NCI-H82 (cell line): ENCODE measurements at regions not wholly inside any gene's neighbourhood (a gene's known extent, or its start where the extent isn't known, plus 50 kb on each side); places are given as distances from the start of the nearest gene placed in this dataset.

Experiments used
- DNase-seq: peaks from one replicate; lab custom pipeline; 2025; lab: John Stamatoyannopoulos, UW

DNA sequence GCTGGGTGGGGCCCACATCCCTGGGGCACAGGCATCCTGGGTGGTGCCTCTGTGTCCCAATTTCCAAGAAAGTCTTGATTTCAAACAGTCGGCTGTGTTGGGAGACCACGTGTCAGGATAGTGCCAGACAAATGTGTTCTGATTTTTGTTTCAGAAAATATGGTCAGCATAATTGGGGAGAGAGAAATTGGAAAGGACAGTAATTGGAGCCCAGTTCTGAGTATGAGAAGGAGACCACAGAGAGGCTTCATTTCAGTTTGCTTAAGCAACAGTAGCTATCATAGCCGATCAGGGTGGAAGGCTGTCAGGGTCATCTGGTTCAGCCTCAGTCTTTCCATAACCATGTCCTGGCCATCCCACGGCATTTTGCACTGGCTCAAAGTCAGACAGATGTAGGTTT, 220.7 kb downstream of the CDC5L start:
- DNase-seq, result no peak

DNA sequence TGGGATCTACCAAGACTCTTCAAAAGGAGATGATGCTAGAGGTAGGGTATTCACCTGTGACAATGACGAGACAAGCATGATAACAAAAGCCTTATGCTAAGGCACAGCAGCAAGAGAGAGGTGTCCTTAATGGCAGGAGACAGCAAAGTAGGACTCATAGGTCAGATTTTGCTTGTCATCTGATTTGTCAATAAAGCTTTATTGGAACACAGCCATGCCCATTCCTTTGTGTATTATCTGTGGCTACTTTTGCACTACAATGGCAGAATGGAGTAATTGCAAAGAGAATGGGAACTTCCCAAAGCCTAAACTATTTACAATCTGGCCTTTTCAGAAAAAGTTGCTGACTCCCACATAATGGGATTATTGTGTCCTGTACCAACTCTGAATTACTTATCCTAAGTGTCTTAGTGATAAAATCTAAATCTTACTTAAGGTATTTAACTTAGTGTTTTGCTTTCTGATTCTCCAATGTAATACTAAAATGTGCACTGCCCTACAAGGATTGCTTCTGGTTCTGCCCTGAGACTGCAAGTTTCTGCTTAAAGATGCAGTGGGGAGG, 221.6 kb downstream of the CDC5L start:
- no peak for DNase-seq

- no peak for DNase-seq
Measured at GRCh38 chr6:44614396-44614795, 226.9 kb downstream of the CDC5L start.

- DNase-seq, result no peak
Measured at GRCh38 chr6:44615621-44616020, 228.1 kb downstream of the CDC5L start.

GRCh38 chr6:44617416-44617815, 229.9 kb downstream of the CDC5L start:
- no peak for DNase-seq

DNA sequence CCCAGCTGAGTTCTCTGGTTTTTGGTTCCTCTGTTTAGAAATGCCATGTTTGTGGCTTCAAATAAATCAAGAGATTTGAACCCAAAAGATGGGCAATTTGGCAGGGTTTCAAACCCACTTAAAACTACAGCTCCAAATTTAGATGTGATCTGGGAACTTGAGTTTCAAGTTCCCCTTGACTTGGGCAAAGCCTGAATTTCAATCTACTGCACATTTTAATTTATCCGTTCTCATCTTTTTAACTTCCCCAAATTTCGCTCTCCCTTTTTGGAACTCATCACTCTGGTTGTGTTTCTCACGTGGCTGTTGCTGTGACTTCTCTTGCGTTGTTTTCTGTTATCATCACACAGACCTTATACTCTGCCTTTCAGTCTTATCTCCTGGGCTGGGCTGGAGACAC, 230.9 kb downstream of the CDC5L start:
- DNase-seq, result no peak

DNA sequence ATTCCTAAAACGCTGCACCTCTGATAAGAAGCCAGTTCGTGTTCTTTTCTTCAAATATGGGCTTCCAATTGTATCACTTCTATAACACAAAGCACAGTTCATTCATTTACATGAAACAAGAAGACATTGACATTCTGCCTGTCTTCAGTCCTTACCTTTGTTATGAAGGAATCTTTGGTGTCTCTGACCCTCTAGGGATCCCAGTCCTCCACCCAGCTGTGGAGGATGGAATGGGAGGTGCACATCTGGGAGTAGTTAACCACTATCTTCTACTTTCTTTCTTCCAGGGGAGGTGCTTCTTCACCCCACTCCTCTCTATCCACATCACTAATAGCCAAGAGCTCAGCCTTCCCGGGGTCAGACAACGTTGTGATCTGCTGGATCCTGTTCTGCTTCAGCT, 233.4 kb downstream of the CDC5L start:
- no peak for DNase-seq

DNA sequence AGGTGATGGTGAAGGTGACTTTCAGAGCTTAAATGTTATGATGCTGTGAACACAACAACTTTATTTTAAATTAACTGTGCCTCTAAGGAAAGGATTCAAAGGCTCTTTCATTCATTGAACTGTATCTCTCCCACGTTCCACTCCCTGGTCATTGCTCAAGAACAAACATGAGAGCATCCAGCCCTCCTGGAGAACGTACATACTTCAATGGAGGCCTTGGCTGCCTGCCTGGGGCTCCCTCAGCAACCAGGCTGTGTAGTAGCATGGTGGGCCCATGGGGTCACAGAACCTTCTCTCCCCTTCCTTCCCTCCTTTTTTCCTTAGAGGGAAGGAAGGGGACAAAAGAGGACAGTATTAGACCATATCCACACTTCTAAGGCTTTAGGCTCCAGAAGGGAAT, 234.3 kb downstream of the CDC5L start:
- no peak for DNase-seq

DNA sequence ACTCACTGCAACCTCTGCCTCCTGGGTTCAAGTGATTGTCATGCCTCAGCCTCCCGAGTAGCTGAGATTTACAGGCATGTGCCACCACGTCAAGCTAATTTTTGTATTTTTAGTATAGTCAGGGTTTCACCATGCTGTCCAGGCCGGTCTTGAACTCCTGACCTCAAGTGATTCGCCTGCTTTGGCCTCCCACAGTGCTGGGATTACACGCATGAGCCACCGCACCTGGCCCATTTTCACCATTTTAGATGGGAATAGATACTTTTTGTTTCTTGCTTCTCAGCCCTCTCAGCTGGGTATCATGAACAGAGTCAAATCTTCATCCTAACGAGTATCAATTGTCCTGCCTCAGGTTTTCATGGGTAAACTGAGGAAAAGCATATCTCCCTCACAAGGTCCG, 235.0 kb downstream of the CDC5L start:
- no peak for DNase-seq

DNA sequence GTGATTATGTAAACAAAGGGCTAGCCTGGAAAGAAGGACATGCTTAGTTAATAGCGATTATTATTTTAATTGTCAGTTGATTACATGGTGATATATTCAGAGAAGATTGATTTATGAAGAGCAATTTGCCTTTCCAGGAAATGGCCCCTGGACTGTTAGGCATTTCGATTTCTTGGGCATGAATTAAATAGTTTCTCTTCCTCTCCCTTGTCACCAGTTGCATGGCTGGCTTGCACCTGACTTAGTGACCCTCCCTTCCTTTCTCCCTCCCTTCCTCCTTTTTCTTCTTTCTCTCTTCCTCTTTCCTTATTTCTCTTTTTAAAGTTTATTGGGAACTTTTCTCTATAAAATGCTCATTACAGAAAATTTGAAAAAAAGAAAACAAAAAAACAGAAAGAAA, 235.4 kb downstream of the CDC5L start:
- DNase-seq, result no peak

- DNase-seq, result no peak
Measured at GRCh38 chr6:44624226-44624625, 236.7 kb downstream of the CDC5L start.

- no peak for DNase-seq
Measured at GRCh38 chr6:44624936-44625573, 237.5 kb downstream of the CDC5L start.

- DNase-seq, result no peak
Measured at GRCh38 chr6:44625996-44626395, 238.5 kb downstream of the CDC5L start.

- DNase-seq, result no peak
Measured at GRCh38 chr6:44626616-44627015, 239.1 kb downstream of the CDC5L start.

GRCh38 chr6:44627091-44627882, 239.8 kb downstream of the CDC5L start:
- DNase-seq, result no peak

DNA sequence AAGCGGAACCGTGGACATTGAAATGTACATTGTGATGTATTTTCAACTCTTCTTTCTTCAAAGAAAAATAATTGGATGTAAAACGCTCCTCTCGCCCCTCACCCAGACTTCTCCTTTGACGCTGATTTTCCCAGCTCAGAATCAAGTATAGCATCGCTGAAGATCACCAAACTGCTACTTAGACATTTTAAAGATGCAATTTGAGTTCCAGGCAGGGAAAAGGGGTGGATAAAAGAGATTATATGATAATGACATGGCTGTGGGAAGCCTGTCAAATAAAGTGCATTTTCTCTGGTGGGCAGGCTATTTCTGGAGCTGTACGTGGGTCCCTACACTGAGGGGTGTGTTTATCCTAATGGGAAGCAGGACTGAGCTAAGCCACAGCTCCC, 240.4 kb downstream of the CDC5L start:
- no peak for DNase-seq

- DNase-seq, result no peak
Measured at GRCh38 chr6:44628347-44628746, 240.8 kb downstream of the CDC5L start.

DNA sequence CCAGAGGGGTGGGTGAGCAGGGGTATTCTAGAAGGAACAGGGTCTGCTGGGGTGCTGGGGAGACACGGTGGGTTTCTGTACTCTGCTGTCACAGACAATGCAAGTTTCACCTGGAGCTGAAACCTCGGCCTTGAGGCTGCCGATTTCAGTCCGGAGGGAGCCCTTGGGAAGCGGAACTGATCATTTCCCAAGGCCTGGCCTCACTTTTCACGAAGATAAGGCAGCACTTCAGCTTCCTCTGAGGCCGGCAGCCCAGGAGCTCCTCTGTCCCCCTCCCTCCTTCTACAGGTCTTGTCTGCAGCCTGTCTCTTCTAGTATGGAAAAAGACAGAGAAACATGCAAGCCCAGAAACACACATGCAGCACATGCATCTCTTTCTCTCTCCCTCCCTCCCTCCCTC, 242.1 kb downstream of the CDC5L start:
- DNase-seq, result no peak

- peak; percentile 85 for DNase-seq
Measured at GRCh38 chr6:44630125-44631028, 242.9 kb downstream of the CDC5L start.

GRCh38 chr6:44631968-44632367, 244.5 kb downstream of the CDC5L start:
- no peak for DNase-seq

DNA sequence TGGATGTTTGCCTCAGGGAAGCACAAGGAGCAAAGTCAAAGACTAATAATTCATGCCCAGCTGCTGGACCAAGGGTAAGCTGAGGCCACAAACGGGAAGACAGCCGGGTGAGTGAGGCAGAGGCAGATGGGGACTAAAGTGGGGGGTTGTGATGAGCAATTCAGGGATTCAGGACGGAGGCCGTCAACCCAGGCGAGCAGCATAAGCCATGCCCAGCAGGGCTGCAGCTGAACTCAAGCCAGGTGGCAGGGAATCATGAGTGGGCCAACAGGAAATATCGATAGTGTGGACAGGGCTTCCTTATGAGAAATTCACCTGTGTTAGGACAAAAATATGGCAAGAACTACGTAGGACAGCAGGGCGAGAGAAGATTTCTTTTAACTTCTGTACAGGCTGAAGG, 246.8 kb downstream of the CDC5L start:
- DNase-seq, result no peak

- DNase-seq, result no peak
Measured at GRCh38 chr6:44635486-44635885, 248.0 kb downstream of the CDC5L start.
